ENCODE measurements at regions not wholly inside any gene's neighbourhood (a gene's known extent, or its start where the extent isn't known, plus 50 kb on each side); places are given as distances from the start of the nearest gene placed in this dataset.

GRCh38 chr16:72481419-72481818, 309.5 kb upstream of the PMFBP1 start (continued):
- no peak for TF ChIP-seq JUND (IDR thresholded peaks at IDR 0.05)
- no peak for TF ChIP-seq TCF7L2 (IDR thresholded peaks at IDR 0.05; ENCODE audit: borderline replicate concordance, extremely low read depth, insufficient read depth, insufficient read length)

- H2AFZ ChIP-seq (ENCODE audit: low read depth, low read length, poor library complexity, severe bottlenecking) = no peak overlapping the region
- no peak for TF ChIP-seq EZH2phosphoT487 (IDR thresholded peaks at IDR 0.05; ENCODE audit: borderline replicate concordance)
- TF ChIP-seq MAX (IDR thresholded peaks at IDR 0.05) = no peak
- no peak for TF ChIP-seq SRF (IDR thresholded peaks at IDR 0.05; ENCODE audit: low read depth)
- no peak for TF ChIP-seq EZH2 (IDR thresholded peaks at IDR 0.05)
- TF ChIP-seq ZNF274 (IDR thresholded peaks at IDR 0.05; ENCODE audit: low read depth, low read length) = no peak
- no peak for TF ChIP-seq POLR2AphosphoS5 (IDR thresholded peaks at IDR 0.05; ENCODE audit: low read depth, low read length)
- TF ChIP-seq CEBPB (IDR thresholded peaks at IDR 0.05; ENCODE audit: low read depth) = no peak
- POLR2A ChIA-PET = no interaction called here
- no peaks in the 10 kb centered on the region for H4K20me1 ChIP-seq (ENCODE audit: insufficient read depth)
- BruUV-seq (replicated peaks) = no TSS peak
- intact Hi-C loops (cut with micrococcal nuclease) = no loop called here
- CTCF ChIA-PET = no interaction called here
- no peak overlapping the region for H3K4me3 ChIP-seq (replicated peaks in 1 of 2; ENCODE audit: low read depth in 1 of 2, low read length in 2 of 2)
- H3K9ac ChIP-seq (ENCODE audit: low read length) = no peak overlapping the region
- no peaks in the 10 kb centered on the region for H3K36me3 ChIP-seq (ENCODE audit: control insufficient read depth in 1 of 2, insufficient read depth in 2 of 2, low read length in 2 of 2)
- no peak overlapping the region for H3K27ac ChIP-seq (ENCODE audit: low read depth, low read length)
- no peaks in the 10 kb centered on the region for H3K9me2 ChIP-seq (ENCODE audit: insufficient read depth)
- no peak for DNase-seq (ENCODE audit: low read depth, low spot score)
- no peaks in the 10 kb centered on the region for H3K27me3 ChIP-seq (ENCODE audit: insufficient read depth, low read length)
- H3K4me1 ChIP-seq (ENCODE audit: control insufficient read depth in 1 of 2, insufficient read depth in 2 of 2, low read length in 2 of 2) = peaks cover 0 to under 1% of the 10 kb centered on the region in 2 experiments; a peak in 2 of 4 replicates
- no peaks in the 10 kb centered on the region for H3K79me2 ChIP-seq (ENCODE audit: insufficient read depth, low read length)
- ATAC-seq = no peak
- RAD21 ChIA-PET (ENCODE audit: low non-redundant PET in 1 of 2, low total read pairs in 2 of 2, uncharacterized antibody in 2 of 2, unreplicated experiment in 2 of 2) = no interaction called here
- no peaks in the 10 kb centered on the region for H3K9me3 ChIP-seq (ENCODE audit: control insufficient read depth in 1 of 2, insufficient read depth in 1 of 2, low read depth in 1 of 2, low read length in 2 of 2)
- no peak overlapping the region for H3K4me2 ChIP-seq (ENCODE audit: low read length)
Measured at GRCh38 chr16:72480911-72481310, 309.0 kb upstream of the PMFBP1 start.

GRCh38 chr16:72475688-72476087, 303.7 kb upstream of the PMFBP1 start:
- ChIA-PET CTCF (no interaction called here), POLR2A (no interaction called here), RAD21 (ENCODE audit: low non-redundant PET in 1 of 2, low total read pairs in 2 of 2, uncharacterized antibody in 2 of 2, unreplicated experiment in 2 of 2) (no interaction called here)
- no peak for DNase-seq (ENCODE audit: low read depth, low spot score)
- Histone ChIP-seq H3K27ac (ENCODE audit: low read depth, low read length) (no peak overlapping the region), H2AFZ (ENCODE audit: low read depth, low read length, poor library complexity, severe bottlenecking) (no peak overlapping the region), H3K9me3 (ENCODE audit: control insufficient read depth in 1 of 2, insufficient read depth in 1 of 2, low read depth in 1 of 2, low read length in 2 of 2) (no peaks in the 10 kb centered on the region), H3K9me2 (ENCODE audit: insufficient read depth) (no peaks in the 10 kb centered on the region), H3K4me3 (replicated peaks in 1 of 2; ENCODE audit: low read depth in 1 of 2, low read length in 2 of 2) (no peak overlapping the region), H3K27me3 (ENCODE audit: insufficient read depth, low read length) (no peaks in the 10 kb centered on the region), H3K36me3 (ENCODE audit: control insufficient read depth in 1 of 2, insufficient read depth in 2 of 2, low read length in 2 of 2) (no peaks in the 10 kb centered on the region), H3K4me2 (ENCODE audit: low read length) (no peak overlapping the region), H3K9ac (ENCODE audit: low read length) (no peak overlapping the region), H4K20me1 (ENCODE audit: insufficient read depth) (no peaks in the 10 kb centered on the region), H3K79me2 (ENCODE audit: insufficient read depth, low read length) (no peaks in the 10 kb centered on the region), H3K4me1 (ENCODE audit: control insufficient read depth in 1 of 2, insufficient read depth in 2 of 2, low read length in 2 of 2) (peaks cover 14 to 22% of the 10 kb centered on the region in 2 experiments)
- TF ChIP-seq MAX (IDR thresholded peaks at IDR 0.05) (no peak), SRF (IDR thresholded peaks at IDR 0.05; ENCODE audit: low read depth) (no peak), CTCF (IDR thresholded peaks at IDR 0.05 in 2 of 3, conservative IDR thresholded peaks at IDR 0.05 in 1 of 3; ENCODE audit: borderline replicate concordance in 1 of 3, insufficient read depth in 1 of 3, low read depth in 2 of 3, low read length in 2 of 3) (0 out of 6 replicates have a peak, but pooled peaks of 1 of the 3 experiments have one; percentile 3), POLR2A (IDR thresholded peaks at IDR 0.05; ENCODE audit: borderline replicate concordance, extremely low read depth, insufficient read depth, insufficient read length) (no peak), EGR1 (IDR thresholded peaks at IDR 0.05; ENCODE audit: low read depth) (no peak), SIN3A (IDR thresholded peaks at IDR 0.05; ENCODE audit: low read depth) (no peak)
- no TSS peak for BruUV-seq (replicated peaks)
- no peak; the same call in 1 of the 2 replicates for ATAC-seq
- intact Hi-C loops (cut with micrococcal nuclease) = no loop called here

Data from HCT116 (cell line).